A549 (cell line): ENCODE measurements at regions not wholly inside any gene's neighbourhood (a gene's known extent, or its start where the extent isn't known, plus 50 kb on each side); places are given as distances from the start of the nearest gene placed in this dataset.

Experiments used
- CEBPB ChIP-seq, 2 experiments: fragments of >200 bp in 1 of 2; sonication (Bioruptor Twin) in 1 of 2; formaldehyde crosslinking in 1 of 2; IDR thresholded peaks; 2 replicates each; pipeline ENCODE4 v1.6.1; 2012 to 2016
- CTCF ChIP-seq: fragments of >200 bp; sonication (Bioruptor Twin); formaldehyde crosslinking; IDR thresholded peaks from 3 replicates; pipeline ENCODE4 v1.5.1; 2016
- E2F6 ChIP-seq: IDR thresholded peaks from 2 replicates; pipeline ENCODE4 v1.6.1; 2012; ENCODE audit warnings: low read depth, borderline replicate concordance
- EHMT2 ChIP-seq: fragments of 200-600 bp; sonication (generic); IDR thresholded peaks from 2 replicates; pipeline ENCODE4 v1.6.1; 2016; ENCODE audit warnings: antibody characterized with exemption, low read depth, mild to moderate bottlenecking, moderate library complexity
- HMGXB4 ChIP-seq: fragments of 250-450 bp; sonication (Bioruptor Pico); IDR thresholded peaks from 2 replicates; pipeline ENCODE4 v1.5.0; 2021; ENCODE audit warnings: mild to moderate bottlenecking, moderate library complexity, borderline replicate concordance
- PBX3 ChIP-seq: IDR thresholded peaks from 2 replicates; pipeline ENCODE4 v1.6.1; 2012
- POLR2A ChIP-seq: IDR thresholded peaks from 2 replicates; pipeline ENCODE4 v1.6.1; 2012; ENCODE audit warnings: mild to moderate bottlenecking, low read length
- REST ChIP-seq: fragments of 200-600 bp; sonication (generic); IDR thresholded peaks from 2 replicates; pipeline ENCODE4 v1.6.1; 2016; ENCODE audit warnings: antibody characterized with exemption, mild to moderate bottlenecking, moderate library complexity
- USF2 ChIP-seq: fragments of 450-650 bp; IDR thresholded peaks from 2 replicates; pipeline ENCODE4 v1.6.1; 2014; ENCODE audit warnings: antibody characterized with exemption
- ZFP36 ChIP-seq: fragments of 450-650 bp; IDR thresholded peaks from 2 replicates; pipeline ENCODE4 v1.6.1; 2014; ENCODE audit warnings: borderline replicate concordance; ENCODE audit not compliant: partially characterized antibody

GRCh38 chr2:180327185-180327584, 320.1 kb upstream of the CWC22 start:
- TF ChIP-seq CTCF, result no peak
- no peak for TF ChIP-seq REST
- TF ChIP-seq USF2, result no peak
- no peak for TF ChIP-seq POLR2A
- no peak for TF ChIP-seq E2F6
- no peak for TF ChIP-seq CEBPB (IDR thresholded peaks at IDR 0.05)
- TF ChIP-seq EHMT2, result no peak
- no peak for TF ChIP-seq HMGXB4
- TF ChIP-seq PBX3, result no peak
- TF ChIP-seq ZFP36, result no peak
